NCI-H2227 (cell line): ENCODE measurements at regions not wholly inside any gene's neighbourhood (a gene's known extent, or its start where the extent isn't known, plus 50 kb on each side); places are given as distances from the start of the nearest gene placed in this dataset.

Experiments used
- DNase-seq: peaks from one replicate; lab custom pipeline; 2025; ENCODE audit not compliant: unreplicated experiment; lab: John Stamatoyannopoulos, UW

GRCh38 chr12:83198291-83199015 is 511.7 kb downstream of the TMTC2 start:
- DNase-seq: no peak

GRCh38 chr12:83197483-83197914 is 510.8 kb downstream of the TMTC2 start:
- no peak for DNase-seq

- no peak for DNase-seq
Measured at GRCh38 chr12:83196694-83197350, 510.1 kb downstream of the TMTC2 start.

- DNase-seq: no peak
Measured at GRCh38 chr12:83190631-83191390, 504.1 kb downstream of the TMTC2 start.

GRCh38 chr12:83186419-83186818 is 499.7 kb downstream of the TMTC2 start:
- no peak for DNase-seq

GRCh38 chr12:83185241-83185640 is 498.5 kb downstream of the TMTC2 start:
- no peak for DNase-seq
